Astrocyte of the spinal cord (primary cell): ENCODE measurements at regions not wholly inside any gene's neighbourhood (a gene's known extent, or its start where the extent isn't known, plus 50 kb on each side); places are given as distances from the start of the nearest gene placed in this dataset.
"Not testable (repeated sequence)": the region's sequence is repeated elsewhere in the genome, so short reads cannot be mapped to it uniquely, and the experiment has no call there.

ENCODE experiments used
- DNase-seq: peaks from one replicate; pipeline ENCODE4 v3.0.0; 2011; ENCODE audit warnings: low read depth, low spot score
- H3K4me3 ChIP-seq: 2 replicates; pipeline ENCODE4 v1.5.1; 2011; ENCODE audit warnings: low read depth, mild to moderate bottlenecking, low read length, moderate library complexity
- in situ Hi-C: cut with HindIII; loops from 2 replicates; pipeline ENCODE4 v1.10.0; 2017; ENCODE audit warnings: low sequenced_read_pairs
- TF ChIP-seq, protein P1 (sequence below): IDR thresholded peaks from 2 replicates; pipeline ENCODE4 v1.5.1; 2012; ENCODE audit warnings: low read depth, mild to moderate bottlenecking, low read length, inconsistent platforms

DNA sequence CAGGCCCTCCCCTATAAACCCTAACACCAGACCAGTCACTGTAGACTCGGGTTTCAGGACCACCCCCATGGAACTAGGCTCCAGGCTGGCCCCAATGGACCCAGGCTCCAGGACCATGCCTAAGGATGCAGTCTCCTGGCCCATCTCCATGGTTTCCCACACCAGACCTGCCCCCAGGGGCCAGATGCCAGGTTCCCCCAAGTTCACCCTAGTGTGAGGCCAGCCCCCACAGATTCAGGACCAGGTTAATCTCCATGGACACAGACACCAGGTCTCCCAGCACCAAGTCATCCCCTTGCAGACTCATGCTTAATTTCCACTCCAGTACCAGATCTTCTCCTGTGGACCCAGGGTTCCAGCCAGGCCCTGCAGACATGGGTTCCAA is 103.8 kb upstream of the LANCL2 start:
- no peak overlapping the region for H3K4me3 ChIP-seq
- in situ Hi-C loops: no loop called here
- TF ChIP-seq, protein P1, sequence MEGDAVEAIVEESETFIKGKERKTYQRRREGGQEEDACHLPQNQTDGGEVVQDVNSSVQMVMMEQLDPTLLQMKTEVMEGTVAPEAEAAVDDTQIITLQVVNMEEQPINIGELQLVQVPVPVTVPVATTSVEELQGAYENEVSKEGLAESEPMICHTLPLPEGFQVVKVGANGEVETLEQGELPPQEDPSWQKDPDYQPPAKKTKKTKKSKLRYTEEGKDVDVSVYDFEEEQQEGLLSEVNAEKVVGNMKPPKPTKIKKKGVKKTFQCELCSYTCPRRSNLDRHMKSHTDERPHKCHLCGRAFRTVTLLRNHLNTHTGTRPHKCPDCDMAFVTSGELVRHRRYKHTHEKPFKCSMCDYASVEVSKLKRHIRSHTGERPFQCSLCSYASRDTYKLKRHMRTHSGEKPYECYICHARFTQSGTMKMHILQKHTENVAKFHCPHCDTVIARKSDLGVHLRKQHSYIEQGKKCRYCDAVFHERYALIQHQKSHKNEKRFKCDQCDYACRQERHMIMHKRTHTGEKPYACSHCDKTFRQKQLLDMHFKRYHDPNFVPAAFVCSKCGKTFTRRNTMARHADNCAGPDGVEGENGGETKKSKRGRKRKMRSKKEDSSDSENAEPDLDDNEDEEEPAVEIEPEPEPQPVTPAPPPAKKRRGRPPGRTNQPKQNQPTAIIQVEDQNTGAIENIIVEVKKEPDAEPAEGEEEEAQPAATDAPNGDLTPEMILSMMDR: no peak
- DNase-seq: no peak

DNA sequence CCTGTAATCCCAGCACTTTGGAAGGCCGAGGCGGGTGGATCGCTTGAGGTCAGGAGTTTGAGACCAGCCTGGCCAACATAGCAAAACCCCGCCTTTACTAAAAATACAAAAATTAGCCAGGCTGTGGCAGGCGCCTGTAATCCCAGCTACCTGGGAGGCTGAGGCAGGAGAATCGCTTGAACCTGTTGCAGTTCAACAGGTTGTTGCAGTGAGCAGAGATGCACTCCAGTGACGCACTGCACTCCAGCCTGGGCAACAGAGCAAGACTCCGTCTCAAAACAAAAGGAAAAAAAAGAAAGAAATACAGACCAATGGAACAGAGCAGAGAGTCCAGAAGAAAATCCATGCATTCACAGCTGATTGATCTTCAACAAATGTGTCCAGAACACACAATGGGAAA is 99.8 kb upstream of the LANCL2 start:
- in situ Hi-C loops, H3K4me3 ChIP-seq, DNase-seq: not testable (repeated sequence)

DNA sequence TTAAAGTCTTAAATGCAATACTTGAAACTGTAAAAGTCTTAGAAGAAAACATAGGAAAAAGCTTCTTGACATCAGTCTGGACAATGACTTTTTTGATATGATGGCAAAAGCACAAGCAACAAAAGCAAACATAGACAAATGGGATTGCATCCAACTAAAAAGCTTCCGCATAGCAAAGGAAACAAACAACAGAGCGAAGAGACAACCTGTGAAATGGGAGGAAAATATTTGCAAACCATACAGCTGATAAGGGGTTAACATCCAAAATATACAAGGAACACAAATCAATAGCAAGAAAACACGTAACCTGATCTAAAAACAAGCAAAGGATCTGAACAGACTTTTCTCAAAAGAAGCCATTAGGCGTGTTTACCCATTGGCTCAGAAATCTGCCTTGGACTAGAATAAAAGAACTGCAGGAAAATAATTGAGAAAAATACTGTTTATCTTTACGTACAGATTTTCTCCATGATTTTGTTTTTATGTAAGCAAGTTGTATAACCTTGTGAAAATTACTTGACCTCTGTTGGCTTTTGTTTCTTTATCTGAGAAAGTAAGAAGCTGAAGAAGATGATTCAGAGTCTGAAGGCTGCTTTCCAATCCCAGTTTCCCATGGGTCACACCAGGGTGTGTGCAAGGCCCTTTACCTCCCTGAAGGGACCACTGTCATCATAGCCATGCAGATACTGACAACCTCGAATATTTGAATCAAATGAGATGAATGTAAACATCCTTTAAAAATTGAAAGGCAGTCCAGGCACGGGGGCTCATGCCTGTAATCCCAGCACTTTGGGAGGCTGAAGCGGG is 99.1 kb upstream of the LANCL2 start:
- in situ Hi-C loops: no loop called here
- TF ChIP-seq, protein P1: no peak
- no peak for DNase-seq
- H3K4me3 ChIP-seq: no peak overlapping the region

DNA sequence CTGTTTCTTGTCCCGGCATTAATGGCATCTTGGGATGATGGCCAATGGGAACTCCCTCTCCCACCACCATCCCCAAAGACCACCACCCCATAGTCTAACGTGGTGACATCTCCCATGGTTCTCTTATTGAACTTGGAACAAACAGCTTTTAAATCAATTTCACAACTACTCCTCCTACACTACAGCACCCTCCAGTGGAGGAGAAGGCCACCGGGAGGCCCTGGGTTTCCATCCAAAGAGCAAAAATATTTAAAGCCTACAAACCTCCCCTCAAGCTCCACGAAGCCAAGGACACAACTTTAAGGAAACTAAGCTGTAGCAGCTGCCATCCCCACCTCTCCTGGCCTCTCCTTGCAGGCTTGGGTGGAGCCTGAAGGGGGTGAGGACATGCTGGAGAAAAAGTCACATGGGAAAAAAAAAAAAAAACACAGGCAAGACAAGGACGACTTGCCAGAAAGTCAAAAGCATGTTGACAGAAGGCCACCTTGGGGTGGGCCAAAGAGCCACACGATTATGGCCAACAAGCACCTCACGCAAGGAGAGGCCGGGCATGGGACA is 94.0 kb upstream of the LANCL2 start:
- in situ Hi-C loops: no loop called here
- TF ChIP-seq, protein P1: peak; percentile 62
- H3K4me3 ChIP-seq: no peak overlapping the region
- peak; percentile 23 for DNase-seq

DNA sequence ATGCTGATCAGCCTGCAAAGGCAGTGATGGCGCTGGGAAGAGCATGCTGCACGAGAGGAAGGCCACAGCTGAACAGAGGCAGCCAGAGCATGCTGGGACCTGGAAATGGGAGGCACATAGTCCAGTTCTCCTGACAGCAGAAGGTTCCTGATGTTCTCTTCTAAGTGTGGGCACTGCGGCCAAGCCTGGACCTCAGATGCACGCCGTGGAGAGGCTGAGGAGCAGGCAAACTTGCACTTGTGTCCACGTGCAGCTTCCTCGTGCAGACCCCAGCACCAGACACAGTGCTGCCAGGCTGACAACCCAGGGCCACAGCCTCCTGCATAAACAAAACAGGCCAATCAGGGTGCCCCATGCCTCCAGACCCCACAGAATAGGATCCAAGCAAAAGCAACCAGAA is 93.5 kb upstream of the LANCL2 start:
- in situ Hi-C loops: no loop called here
- no peak for DNase-seq
- H3K4me3 ChIP-seq: no peak overlapping the region
- TF ChIP-seq, protein P1: no peak

DNA sequence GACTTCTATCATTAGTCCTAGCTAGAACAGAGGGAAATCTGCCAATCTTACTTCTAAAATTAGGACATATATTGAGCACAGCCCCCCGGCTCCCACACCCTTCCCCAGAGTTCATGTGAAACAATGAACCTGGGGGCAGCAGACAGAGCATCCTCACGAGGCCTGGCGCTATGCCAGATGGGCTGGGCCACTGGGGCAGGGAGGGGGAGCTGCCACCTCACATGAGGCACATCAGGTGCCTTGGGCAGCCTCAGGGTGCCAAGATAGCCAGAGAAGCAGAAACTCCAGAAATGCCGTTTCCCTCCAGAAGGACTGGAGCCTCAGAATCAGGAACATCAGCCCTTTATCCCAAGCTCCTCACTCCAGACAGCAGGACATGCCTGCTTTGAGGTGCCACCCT is 92.8 kb upstream of the LANCL2 start:
- no peak overlapping the region for H3K4me3 ChIP-seq
- no peak for DNase-seq
- in situ Hi-C loops: no loop called here
- TF ChIP-seq, protein P1: no peak

DNA sequence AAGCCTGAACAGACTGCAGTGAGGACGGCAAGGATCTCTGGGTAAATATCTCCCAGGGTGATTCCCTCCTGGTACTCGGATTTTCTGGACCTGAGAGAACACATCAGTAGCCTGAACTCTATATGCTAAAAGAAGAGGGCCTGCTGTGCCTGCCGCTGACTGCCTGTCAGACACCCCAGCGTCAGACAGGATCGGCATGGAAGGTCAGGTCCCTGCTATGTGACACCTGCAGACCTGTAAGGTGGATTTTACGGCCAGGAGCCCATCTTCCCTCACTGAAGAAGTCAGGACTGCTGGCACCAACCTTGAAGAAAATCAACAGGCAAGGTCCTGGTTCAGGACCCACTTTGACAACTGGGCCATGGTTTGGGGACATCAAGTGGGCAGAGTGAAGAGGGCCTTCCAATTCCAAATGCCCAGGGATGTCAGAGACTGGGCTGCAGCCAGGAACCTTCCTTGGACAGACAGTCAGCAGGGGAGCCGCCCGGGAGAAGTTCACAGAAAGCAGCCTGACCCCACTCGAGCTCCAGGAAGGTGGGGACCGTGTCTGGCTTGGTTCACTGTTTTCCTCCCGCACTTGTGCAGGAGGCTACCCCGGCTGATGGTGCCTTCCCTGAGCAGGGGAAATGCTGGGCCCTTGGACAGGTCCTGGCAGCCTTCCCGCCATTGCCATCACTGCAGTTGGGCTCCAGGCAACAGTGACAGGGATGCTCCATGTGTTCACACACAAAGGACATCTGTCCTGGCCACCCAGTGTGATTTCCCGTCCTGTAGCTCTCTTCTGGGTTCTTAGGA is 91.8 kb upstream of the LANCL2 start:
- in situ Hi-C loops: no loop called here
- DNase-seq: no peak
- no peak overlapping the region for H3K4me3 ChIP-seq
- TF ChIP-seq, protein P1: no peak
